ENCODE measurements at regions not wholly inside any gene's neighbourhood (a gene's known extent, or its start where the extent isn't known, plus 50 kb on each side); places are given as distances from the start of the nearest gene placed in this dataset.
"Not testable (repeated sequence)": the region's sequence is repeated elsewhere in the genome, so short reads cannot be mapped to it uniquely, and the experiment has no call there.

DNA sequence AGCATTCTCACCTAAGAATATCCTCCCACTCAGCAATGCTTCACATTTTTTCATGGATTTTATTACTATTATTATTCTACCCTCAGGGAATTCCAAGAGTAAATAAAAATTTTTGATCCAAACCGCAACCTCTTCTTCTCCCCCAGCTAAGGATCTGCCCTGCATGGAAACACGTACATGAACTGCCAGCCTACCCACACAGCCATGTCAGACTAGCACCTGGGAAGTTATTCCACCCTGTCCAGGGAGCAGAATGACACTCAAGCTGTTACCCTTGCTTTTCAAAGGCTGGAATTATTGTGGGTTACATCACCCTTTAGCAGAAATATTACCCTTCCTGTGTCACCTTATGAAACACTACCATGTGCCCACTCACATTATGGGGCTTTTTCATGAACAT is 227.3 kb upstream of the USP15 start:
- Mint-ChIP-seq H3K36me3 (ENCODE audit: low read depth) (no peaks in the 10 kb centered on the region), H3K27me3 (ENCODE audit: low read depth) (no peaks in the 10 kb centered on the region), H3K4me1 (no peaks in the 10 kb centered on the region), H3K9me3 (no peaks in the 10 kb centered on the region), H3K27ac (ENCODE audit: unreplicated experiment) (no peak overlapping the region), H3K4me3 (no peak overlapping the region)
- DNase-seq (ENCODE audit: low read depth, low spot score): no peak
- TF ChIP-seq, protein P1, sequence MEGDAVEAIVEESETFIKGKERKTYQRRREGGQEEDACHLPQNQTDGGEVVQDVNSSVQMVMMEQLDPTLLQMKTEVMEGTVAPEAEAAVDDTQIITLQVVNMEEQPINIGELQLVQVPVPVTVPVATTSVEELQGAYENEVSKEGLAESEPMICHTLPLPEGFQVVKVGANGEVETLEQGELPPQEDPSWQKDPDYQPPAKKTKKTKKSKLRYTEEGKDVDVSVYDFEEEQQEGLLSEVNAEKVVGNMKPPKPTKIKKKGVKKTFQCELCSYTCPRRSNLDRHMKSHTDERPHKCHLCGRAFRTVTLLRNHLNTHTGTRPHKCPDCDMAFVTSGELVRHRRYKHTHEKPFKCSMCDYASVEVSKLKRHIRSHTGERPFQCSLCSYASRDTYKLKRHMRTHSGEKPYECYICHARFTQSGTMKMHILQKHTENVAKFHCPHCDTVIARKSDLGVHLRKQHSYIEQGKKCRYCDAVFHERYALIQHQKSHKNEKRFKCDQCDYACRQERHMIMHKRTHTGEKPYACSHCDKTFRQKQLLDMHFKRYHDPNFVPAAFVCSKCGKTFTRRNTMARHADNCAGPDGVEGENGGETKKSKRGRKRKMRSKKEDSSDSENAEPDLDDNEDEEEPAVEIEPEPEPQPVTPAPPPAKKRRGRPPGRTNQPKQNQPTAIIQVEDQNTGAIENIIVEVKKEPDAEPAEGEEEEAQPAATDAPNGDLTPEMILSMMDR (conservative IDR thresholded peaks at IDR 0.05): no peak

DNA sequence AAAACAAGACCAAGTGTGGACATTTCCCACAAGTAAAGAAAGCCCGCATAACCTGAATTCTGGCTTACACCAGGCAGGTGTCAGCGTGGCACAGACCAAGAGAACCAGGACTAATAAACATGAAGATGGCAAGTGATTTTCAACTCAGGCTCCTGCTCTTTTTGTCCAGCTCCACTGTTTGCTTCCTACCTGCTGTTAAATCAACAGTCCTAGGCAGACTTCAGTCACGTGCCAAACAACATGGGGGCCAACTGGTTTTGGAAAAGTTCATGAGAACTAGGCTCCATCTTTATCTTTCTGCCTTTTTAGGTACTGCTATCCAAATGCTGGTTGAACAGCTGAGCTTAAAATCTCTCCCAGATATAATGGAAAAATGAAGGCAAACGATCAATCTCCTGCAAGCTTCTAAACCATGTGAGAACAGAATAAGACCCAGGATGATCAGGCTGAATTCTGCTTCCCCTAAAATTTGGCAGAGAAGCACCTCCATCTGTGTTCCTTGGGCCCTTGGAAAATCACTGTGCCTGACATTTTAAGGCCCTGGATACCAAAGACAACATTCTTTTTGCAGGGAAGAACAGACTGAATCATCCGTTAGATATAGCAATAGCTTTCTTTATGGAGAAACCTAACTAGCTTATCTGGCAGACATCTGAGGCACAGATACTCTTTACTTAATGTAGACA is 215.6 kb upstream of the USP15 start:
- no peaks in the 10 kb centered on the region for H3K27me3 Mint-ChIP-seq (ENCODE audit: low read depth)
- peaks cover 5% of the 10 kb centered on the region for H3K9me3 Mint-ChIP-seq
- no peak overlapping the region for H3K27ac Mint-ChIP-seq (ENCODE audit: unreplicated experiment)
- TF ChIP-seq, protein P1 (conservative IDR thresholded peaks at IDR 0.05): no peak
- H3K36me3 Mint-ChIP-seq (ENCODE audit: low read depth): no peaks in the 10 kb centered on the region
- no peak overlapping the region for H3K4me3 Mint-ChIP-seq
- DNase-seq (ENCODE audit: low read depth, low spot score): no peak
- H3K4me1 Mint-ChIP-seq: peaks cover 5% of the 10 kb centered on the region

DNA sequence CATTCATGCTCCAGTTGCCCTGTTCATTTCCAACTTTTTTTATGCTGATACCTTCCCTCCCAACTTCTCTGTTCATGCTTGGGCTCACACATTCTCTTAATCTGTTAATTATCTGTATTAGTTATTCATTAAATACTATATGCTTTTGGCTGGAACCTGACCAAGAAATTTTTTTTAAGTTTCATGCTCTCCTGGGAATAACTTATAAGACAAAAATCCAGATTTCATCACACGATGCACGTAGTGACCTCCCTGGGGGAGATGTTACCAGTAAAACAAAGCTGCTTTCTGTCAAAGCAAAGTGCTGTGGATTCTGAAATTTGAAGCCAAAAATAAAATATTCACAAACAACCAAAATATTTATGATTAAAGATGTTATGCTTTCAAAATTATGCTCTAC is 215.0 kb upstream of the USP15 start:
- H3K27me3 Mint-ChIP-seq (ENCODE audit: low read depth): no peaks in the 10 kb centered on the region
- no peaks in the 10 kb centered on the region for H3K36me3 Mint-ChIP-seq (ENCODE audit: low read depth)
- H3K4me1 Mint-ChIP-seq: peaks cover 5% of the 10 kb centered on the region
- H3K4me3 Mint-ChIP-seq: no peak overlapping the region
- H3K9me3 Mint-ChIP-seq: peaks cover 4% of the 10 kb centered on the region
- TF ChIP-seq, protein P1 (conservative IDR thresholded peaks at IDR 0.05): no peak
- H3K27ac Mint-ChIP-seq (ENCODE audit: unreplicated experiment): no peak overlapping the region
- DNase-seq (ENCODE audit: low read depth, low spot score): no peak

DNA sequence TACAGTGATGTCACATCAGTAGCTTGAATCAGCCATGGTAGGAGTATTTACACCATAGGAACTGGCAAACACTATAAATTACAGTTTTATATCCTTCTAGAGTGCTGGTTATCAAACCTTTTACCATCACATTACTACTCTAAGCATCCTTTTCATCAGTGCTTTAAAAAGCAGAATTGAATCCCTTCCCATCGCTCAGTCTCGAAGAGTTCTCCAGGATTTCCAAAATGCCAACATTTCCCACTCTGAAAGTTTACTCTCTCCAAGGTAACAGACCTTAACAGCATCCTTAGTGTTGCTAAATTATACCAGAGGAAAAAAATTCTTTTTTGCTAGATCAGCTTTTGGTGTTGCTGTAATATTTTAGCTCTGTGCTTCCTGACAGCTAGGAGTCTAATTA is 209.4 kb upstream of the USP15 start:
- H3K4me3 Mint-ChIP-seq: no peak overlapping the region

DNA sequence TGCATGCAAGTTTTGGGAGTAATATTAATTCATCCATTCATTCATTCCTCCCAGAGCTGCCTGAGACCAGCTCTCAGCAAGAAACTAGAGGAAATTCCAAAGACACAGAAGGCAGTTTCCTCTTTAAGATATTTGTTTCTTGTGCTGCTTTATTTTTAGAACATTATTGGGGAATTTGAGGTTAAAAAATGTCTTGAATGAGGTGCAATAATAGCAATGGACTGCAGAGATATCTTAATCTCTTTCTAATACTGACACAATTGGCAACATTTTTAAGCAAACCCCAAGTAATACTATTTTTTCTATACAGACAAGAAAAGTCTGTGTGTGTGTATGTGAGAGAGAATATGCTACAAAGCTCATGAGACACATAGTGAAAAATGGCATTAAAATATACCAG is 190.2 kb upstream of the USP15 start:
- H3K27me3 Mint-ChIP-seq (ENCODE audit: low read depth): no peaks in the 10 kb centered on the region
- no peaks in the 10 kb centered on the region for H3K4me1 Mint-ChIP-seq
- H3K9me3 Mint-ChIP-seq: no peaks in the 10 kb centered on the region
- H3K27ac Mint-ChIP-seq (ENCODE audit: unreplicated experiment): no peak overlapping the region
- DNase-seq (ENCODE audit: low read depth, low spot score): no peak
- TF ChIP-seq, protein P1 (conservative IDR thresholded peaks at IDR 0.05): no peak
- no peak overlapping the region for H3K4me3 Mint-ChIP-seq
- H3K36me3 Mint-ChIP-seq (ENCODE audit: low read depth): no peaks in the 10 kb centered on the region

More for the DNA sequence above, 209.4 kb upstream of the USP15 start:
- Mint-ChIP-seq H3K9me3 (no peaks in the 10 kb centered on the region), H3K4me1 (peaks cover 2% of the 10 kb centered on the region), H3K27ac (ENCODE audit: unreplicated experiment) (no peak overlapping the region), H3K27me3 (ENCODE audit: low read depth) (no peaks in the 10 kb centered on the region), H3K36me3 (ENCODE audit: low read depth) (no peaks in the 10 kb centered on the region)
- no peak for DNase-seq (ENCODE audit: low read depth, low spot score)
- TF ChIP-seq, protein P1 (conservative IDR thresholded peaks at IDR 0.05): no peak

DNA sequence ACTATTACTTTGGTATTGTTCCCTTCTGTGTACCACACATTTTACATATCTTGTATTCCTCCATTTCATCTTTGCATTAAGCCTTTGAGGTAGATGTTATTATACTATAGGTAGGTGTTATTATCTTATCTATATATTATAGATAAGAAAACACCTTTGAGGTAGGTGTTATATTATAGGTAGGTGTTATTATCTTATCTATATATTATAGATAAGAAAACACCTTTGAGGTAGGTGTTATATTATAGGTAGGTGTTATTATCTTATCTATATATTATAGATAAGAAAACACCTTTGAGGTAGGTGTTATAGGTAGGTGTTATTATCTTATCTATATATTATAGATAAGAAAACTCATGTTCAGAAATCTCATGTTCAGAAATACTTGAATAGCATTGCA is 187.0 kb upstream of the USP15 start:
- H3K27me3 Mint-ChIP-seq (ENCODE audit: low read depth); H3K4me3 Mint-ChIP-seq; DNase-seq (ENCODE audit: low read depth, low spot score); H3K4me1 Mint-ChIP-seq; H3K36me3 Mint-ChIP-seq (ENCODE audit: low read depth); H3K9me3 Mint-ChIP-seq; H3K27ac Mint-ChIP-seq (ENCODE audit: unreplicated experiment): not testable (repeated sequence)
